ENCODE measurements at regions not wholly inside any gene's neighbourhood (a gene's known extent, or its start where the extent isn't known, plus 50 kb on each side); places are given as distances from the start of the nearest gene placed in this dataset.

- H3K4me3 ChIP-seq (ENCODE audit: insufficient read depth, low read length), result no peak overlapping the region
- H3K4me2 ChIP-seq (ENCODE audit: insufficient read depth, low read length), result no peak overlapping the region
- H3K4me1 ChIP-seq (ENCODE audit: insufficient read depth, low read length), result no peaks in the 10 kb centered on the region
- peaks cover 4% of the 10 kb centered on the region for H3K27me3 ChIP-seq (ENCODE audit: insufficient read depth, low read length)
- no peaks in the 10 kb centered on the region for H4K20me1 ChIP-seq (ENCODE audit: insufficient read depth, low read length)
- no peak overlapping the region for H2AFZ ChIP-seq (ENCODE audit: low read length)
- no peaks in the 10 kb centered on the region for H3K9me3 ChIP-seq (ENCODE audit: low read depth, low read length)
- no peak for TF ChIP-seq CTCF (IDR thresholded peaks at IDR 0.05; ENCODE audit: extremely low read depth, low read depth, low read length)
- H3K79me2 ChIP-seq (ENCODE audit: insufficient read depth, low read length), result no peaks in the 10 kb centered on the region
- H3K36me3 ChIP-seq (ENCODE audit: insufficient read depth, low read length), result no peaks in the 10 kb centered on the region
- DNase-seq (ENCODE audit: insufficient read length, low spot score, missing footprints), result no peak
- no peak overlapping the region for H3K27ac ChIP-seq (ENCODE audit: low read depth, low read length)
These were observed 108.7 kb upstream of the RHOBTB1 start for GRCh38 chr10:61052469-61053205.

GRCh38 chr10:61051344-61051743 lies 107.4 kb upstream of the RHOBTB1 start:
- Histone ChIP-seq H3K4me2 (ENCODE audit: insufficient read depth, low read length) (no peak overlapping the region), H3K27me3 (ENCODE audit: insufficient read depth, low read length) (peaks cover 9% of the 10 kb centered on the region), H3K9me3 (ENCODE audit: low read depth, low read length) (no peaks in the 10 kb centered on the region), H2AFZ (ENCODE audit: low read length) (no peak overlapping the region), H4K20me1 (ENCODE audit: insufficient read depth, low read length) (no peaks in the 10 kb centered on the region), H3K4me1 (ENCODE audit: insufficient read depth, low read length) (no peaks in the 10 kb centered on the region), H3K79me2 (ENCODE audit: insufficient read depth, low read length) (no peaks in the 10 kb centered on the region), H3K4me3 (ENCODE audit: insufficient read depth, low read length) (no peak overlapping the region), H3K36me3 (ENCODE audit: insufficient read depth, low read length) (no peaks in the 10 kb centered on the region), H3K27ac (ENCODE audit: low read depth, low read length) (no peak overlapping the region)
- TF ChIP-seq CTCF (IDR thresholded peaks at IDR 0.05; ENCODE audit: extremely low read depth, low read depth, low read length), result no peak
- no peak for DNase-seq (ENCODE audit: insufficient read length, low spot score, missing footprints)

DNA sequence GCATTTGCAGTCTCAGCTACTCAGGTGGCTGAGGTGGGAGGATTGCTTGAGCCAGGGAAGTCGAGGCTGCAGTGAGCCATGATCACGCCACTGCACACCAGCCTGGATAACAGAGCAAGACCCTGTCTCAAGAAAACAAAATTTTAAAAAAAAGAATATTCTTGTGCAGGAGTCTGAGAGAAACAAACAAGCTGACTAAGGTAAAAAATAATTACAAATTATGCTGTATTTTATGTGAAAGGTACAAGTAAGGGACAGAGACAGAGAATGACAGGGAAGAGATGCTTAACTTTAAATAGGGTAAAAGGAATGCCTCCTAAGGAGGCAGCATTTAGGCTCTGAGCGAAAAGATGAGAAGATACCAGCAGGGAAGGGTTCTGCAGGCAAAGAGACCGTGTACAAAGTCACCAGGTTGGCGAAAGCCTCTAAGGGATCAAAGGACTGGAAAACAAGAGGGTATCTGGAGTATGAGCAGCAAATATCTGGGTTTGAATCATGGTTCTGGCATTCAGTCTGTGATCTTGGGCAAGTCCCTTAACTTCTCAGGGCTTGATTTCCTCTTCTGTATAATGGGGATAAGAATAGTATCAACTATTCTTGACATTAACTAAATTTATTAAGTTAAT lies 106.2 kb upstream of the RHOBTB1 start:
- Histone ChIP-seq H3K36me3 (ENCODE audit: insufficient read depth, low read length) (no peaks in the 10 kb centered on the region), H3K4me3 (ENCODE audit: insufficient read depth, low read length) (no peak overlapping the region), H3K4me2 (ENCODE audit: insufficient read depth, low read length) (no peak overlapping the region), H2AFZ (ENCODE audit: low read length) (no peak overlapping the region), H3K4me1 (ENCODE audit: insufficient read depth, low read length) (no peaks in the 10 kb centered on the region), H4K20me1 (ENCODE audit: insufficient read depth, low read length) (no peaks in the 10 kb centered on the region), H3K27ac (ENCODE audit: low read depth, low read length) (no peak overlapping the region), H3K27me3 (ENCODE audit: insufficient read depth, low read length) (peaks cover 9% of the 10 kb centered on the region), H3K79me2 (ENCODE audit: insufficient read depth, low read length) (no peaks in the 10 kb centered on the region), H3K9me3 (ENCODE audit: low read depth, low read length) (no peaks in the 10 kb centered on the region)
- DNase-seq (ENCODE audit: insufficient read length, low spot score, missing footprints), result no peak
- no peak for TF ChIP-seq CTCF (IDR thresholded peaks at IDR 0.05; ENCODE audit: extremely low read depth, low read depth, low read length)

DNA sequence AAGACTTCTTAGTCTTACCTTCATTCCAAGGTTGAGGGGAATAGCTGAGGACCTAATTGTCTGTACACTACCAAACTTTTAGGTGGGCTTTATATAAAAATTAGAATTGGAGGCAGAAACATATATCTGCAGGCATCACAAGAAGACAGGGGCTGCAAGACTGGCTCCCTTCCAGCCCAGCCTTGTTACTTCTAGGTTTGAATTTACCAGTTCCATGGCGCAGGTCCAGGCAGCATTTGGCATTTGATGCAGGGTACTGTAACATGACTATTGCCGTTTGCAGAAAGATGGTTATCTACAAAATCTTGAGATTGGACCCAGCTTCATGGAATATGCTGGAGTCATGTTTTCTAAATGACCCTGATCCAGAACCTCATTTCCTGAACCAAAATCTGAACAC lies 105.4 kb upstream of the RHOBTB1 start:
- peaks cover 9% of the 10 kb centered on the region for H3K27me3 ChIP-seq (ENCODE audit: insufficient read depth, low read length)
- H3K4me2 ChIP-seq (ENCODE audit: insufficient read depth, low read length), result no peak overlapping the region
- no peak overlapping the region for H2AFZ ChIP-seq (ENCODE audit: low read length)
- H3K4me1 ChIP-seq (ENCODE audit: insufficient read depth, low read length), result no peaks in the 10 kb centered on the region
- no peaks in the 10 kb centered on the region for H4K20me1 ChIP-seq (ENCODE audit: insufficient read depth, low read length)
- H3K4me3 ChIP-seq (ENCODE audit: insufficient read depth, low read length), result no peak overlapping the region
- no peak for DNase-seq (ENCODE audit: insufficient read length, low spot score, missing footprints)
- no peaks in the 10 kb centered on the region for H3K9me3 ChIP-seq (ENCODE audit: low read depth, low read length)
- no peaks in the 10 kb centered on the region for H3K36me3 ChIP-seq (ENCODE audit: insufficient read depth, low read length)
- TF ChIP-seq CTCF (IDR thresholded peaks at IDR 0.05; ENCODE audit: extremely low read depth, low read depth, low read length), result no peak
- no peaks in the 10 kb centered on the region for H3K79me2 ChIP-seq (ENCODE audit: insufficient read depth, low read length)
- no peak overlapping the region for H3K27ac ChIP-seq (ENCODE audit: low read depth, low read length)

Data from osteoblast (primary cell).